Omental fat pad (tissue), 3 donors: ENCODE measurements at regions not wholly inside any gene's neighbourhood (a gene's known extent, or its start where the extent isn't known, plus 50 kb on each side); places are given as distances from the start of the nearest gene placed in this dataset.

ENCODE experiments used
- ATAC-seq: fragments of 150-250 bp; one replicate; pipeline ENCODE4 v1.9.1; 2016; ENCODE audit warnings: mild to moderate bottlenecking, moderate library complexity; ENCODE audit not compliant: low FRiP score
- DNase-seq: peaks from one replicate; pipeline ENCODE4 v3.0.0-alpha.2; 2019; ENCODE audit warnings: low spot score
- CTCF ChIP-seq, 3 donors: fragments of 450-650 bp; IDR thresholded peaks; one replicate each; pipeline ENCODE4 v1.5.1; 2016 to 2017; ENCODE audit warnings: antibody characterized with exemption in 3 of 3, mild to moderate bottlenecking in 3 of 3, moderate library complexity in 2 of 3

- ATAC-seq (no peak), DNase-seq (no peak)
- TF ChIP-seq CTCF (IDR thresholded peaks at IDR 0.05): no peak
Observed at GRCh38 chr5:89698028-89698427, 711.5 kb downstream of the CETN3 start.

GRCh38 chr5:89697581-89697980 is 712.0 kb downstream of the CETN3 start:
- ATAC-seq (no peak), DNase-seq (no peak)

GRCh38 chr5:89695371-89695770 is 714.2 kb downstream of the CETN3 start:
- no peak for TF ChIP-seq CTCF (IDR thresholded peaks at IDR 0.05)
- ATAC-seq (no peak), DNase-seq (no peak)

More at GRCh38 chr5:89697581-89697980, 712.0 kb downstream of the CETN3 start:
- no peak for TF ChIP-seq CTCF (IDR thresholded peaks at IDR 0.05)

GRCh38 chr5:89694026-89694550 is 715.5 kb downstream of the CETN3 start:
- TF ChIP-seq CTCF (IDR thresholded peaks at IDR 0.05): no peak
- no peak for DNase-seq
- no peak for ATAC-seq

- TF ChIP-seq CTCF (IDR thresholded peaks at IDR 0.05): no peak
- DNase-seq (no peak), ATAC-seq (no peak)
Observed at GRCh38 chr5:89690331-89690730, 719.2 kb downstream of the CETN3 start.

GRCh38 chr5:89686081-89686765 is 723.3 kb downstream of the CETN3 start:
- no peak for ATAC-seq
- no peak for TF ChIP-seq CTCF (IDR thresholded peaks at IDR 0.05)
- DNase-seq: no peak

GRCh38 chr5:89676634-89677033 is 732.9 kb downstream of the CETN3 start:
- no peak for TF ChIP-seq CTCF (IDR thresholded peaks at IDR 0.05)
- ATAC-seq (no peak), DNase-seq (no peak)
